AG10803 (cell line): ENCODE measurements at regions not wholly inside any gene's neighbourhood (a gene's known extent, or its start where the extent isn't known, plus 50 kb on each side); places are given as distances from the start of the nearest gene placed in this dataset.

ENCODE experiments used
- DNase-seq: peaks from one replicate; pipeline ENCODE4 v3.0.0; 2010; ENCODE audit warnings: low read depth
- H3K4me3 ChIP-seq: 2 replicates; pipeline ENCODE4 v1.5.1; 2011; ENCODE audit warnings: mild to moderate bottlenecking, low read length, control low read depth
- CTCF ChIP-seq: conservative IDR thresholded peaks from 2 replicates; pipeline ENCODE4 v1.5.1; 2011; ENCODE audit warnings: mild to moderate bottlenecking, low read length, control low read depth, inconsistent platforms

DNA sequence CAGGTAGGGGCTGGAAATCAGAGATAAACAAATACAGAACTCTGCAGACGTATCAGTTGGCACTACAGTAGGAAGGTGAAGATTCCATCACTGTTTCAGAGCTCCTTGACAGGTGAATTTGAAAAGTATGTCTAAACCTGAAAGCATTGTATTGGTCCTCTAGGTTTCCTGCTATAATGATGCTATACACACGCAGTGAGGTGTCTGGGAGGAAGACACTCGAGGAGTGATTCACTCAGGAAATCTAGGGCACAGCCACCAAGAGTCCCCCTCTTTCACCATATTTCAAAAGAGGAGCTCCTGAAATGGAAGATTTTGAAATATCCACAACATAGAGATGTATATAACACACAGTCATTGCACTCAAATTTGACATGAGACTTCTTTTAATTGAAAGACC is 331.0 kb upstream of the DACH1 start:
- DNase-seq, result no peak
- no peak for TF ChIP-seq CTCF
- H3K4me3 ChIP-seq, result no peak overlapping the region

- H3K4me3 ChIP-seq, result no peak overlapping the region
- TF ChIP-seq CTCF, result no peak
- no peak for DNase-seq
Observed at GRCh38 chr13:72195044-72195704, 328.2 kb upstream of the DACH1 start.

DNA sequence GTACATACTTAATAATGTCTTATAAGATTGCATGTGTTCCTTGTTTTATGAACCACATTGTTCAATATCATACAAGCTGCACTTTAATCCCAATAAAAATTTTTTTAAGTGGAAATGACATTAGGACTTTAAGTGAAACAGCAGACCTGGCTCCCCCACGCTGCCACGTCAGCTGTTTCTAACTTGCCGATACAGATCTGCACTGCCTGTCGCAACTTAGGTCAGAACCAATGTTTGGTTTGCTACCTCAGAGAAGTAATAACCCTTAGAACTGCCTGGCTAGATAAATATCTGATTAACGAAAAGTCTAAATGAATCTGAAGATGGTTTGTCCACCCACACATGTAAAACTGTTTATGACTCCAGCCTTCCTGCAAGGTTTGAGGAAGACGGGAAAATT is 327.5 kb upstream of the DACH1 start:
- TF ChIP-seq CTCF, result no peak
- no peak for DNase-seq
- no peak overlapping the region for H3K4me3 ChIP-seq

GRCh38 chr13:72186730-72187422 is 319.9 kb upstream of the DACH1 start:
- no peak for TF ChIP-seq CTCF
- DNase-seq, result no peak
- H3K4me3 ChIP-seq, result no peak overlapping the region

- no peak for DNase-seq
- no peak for TF ChIP-seq CTCF
- H3K4me3 ChIP-seq, result no peak overlapping the region
Observed at GRCh38 chr13:72185776-72186175, 318.8 kb upstream of the DACH1 start.

- DNase-seq, result no peak
- H3K4me3 ChIP-seq, result no peak overlapping the region
- no peak for TF ChIP-seq CTCF
Observed at GRCh38 chr13:72181661-72182060, 314.7 kb upstream of the DACH1 start.

DNA sequence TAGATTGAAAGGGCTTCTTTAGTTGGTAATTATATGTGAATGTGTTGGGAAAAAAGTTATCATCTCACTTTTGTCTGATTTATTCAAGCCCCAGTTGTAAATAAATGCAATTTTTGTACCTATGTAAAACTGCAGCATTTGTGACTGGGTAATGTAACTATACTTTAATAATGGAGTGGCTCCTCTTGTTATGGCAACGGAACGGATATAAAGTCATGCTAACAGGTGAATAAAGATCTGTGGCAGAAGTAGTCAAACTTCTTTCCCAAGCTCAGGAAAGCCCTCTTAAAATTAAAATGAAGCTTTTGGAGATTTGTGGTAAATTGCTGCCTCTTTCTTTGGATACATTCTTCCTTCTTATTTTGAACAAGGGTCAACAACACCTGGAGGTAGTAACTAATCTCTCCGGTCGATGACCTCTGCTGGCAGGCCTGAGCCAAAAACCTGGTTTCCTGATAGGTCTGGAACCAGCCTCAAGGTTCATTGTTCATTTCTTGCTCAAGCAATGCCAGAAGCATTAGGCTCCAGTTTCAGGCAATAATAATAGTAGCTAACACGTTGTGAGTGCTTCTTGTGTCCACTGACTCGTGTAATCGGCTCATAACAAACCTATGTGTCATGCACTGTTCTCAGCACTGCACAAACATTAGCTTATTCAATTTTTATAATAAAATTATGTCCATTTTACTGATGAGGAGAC is 313.4 kb upstream of the DACH1 start:
- peak; percentile 15 for DNase-seq
- no peak for TF ChIP-seq CTCF
- H3K4me3 ChIP-seq, result no peak overlapping the region
